SH-SY5Y (cell line): ENCODE measurements at regions not wholly inside any gene's neighbourhood (a gene's known extent, or its start where the extent isn't known, plus 50 kb on each side); places are given as distances from the start of the nearest gene placed in this dataset.

ENCODE experiments used
- GATA2 ChIP-seq: IDR thresholded peaks from 2 replicates; pipeline ENCODE4 v1.6.1; 2011; ENCODE audit warnings: mild to moderate bottlenecking, low read depth, low read length
- GATA3 ChIP-seq: IDR thresholded peaks from 2 replicates; pipeline ENCODE4 v1.6.1; 2011; ENCODE audit warnings: low read depth, mild to moderate bottlenecking, low read length, moderate library complexity

DNA sequence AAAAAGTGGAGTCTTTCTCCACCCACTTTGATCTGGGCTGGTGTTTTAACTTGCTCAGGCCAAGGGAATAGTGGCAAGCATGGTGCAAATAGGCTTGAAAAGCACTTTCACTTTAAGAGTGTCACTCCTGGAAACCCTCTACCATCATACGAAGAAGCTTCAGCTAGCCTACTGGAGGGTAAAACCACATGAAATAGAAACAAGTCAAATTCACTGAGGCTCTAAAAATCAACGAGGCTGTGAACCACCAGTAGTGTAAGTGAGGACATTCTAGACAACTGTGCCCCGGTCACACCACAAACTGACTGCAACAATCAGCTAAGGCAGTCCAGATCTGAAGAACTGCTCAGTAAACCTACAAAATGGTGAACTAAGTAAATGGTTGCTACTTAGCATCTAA lies 2366.3 kb upstream of the C9orf72 start:
- TF ChIP-seq GATA2 (no peak), GATA3 (no peak)

DNA sequence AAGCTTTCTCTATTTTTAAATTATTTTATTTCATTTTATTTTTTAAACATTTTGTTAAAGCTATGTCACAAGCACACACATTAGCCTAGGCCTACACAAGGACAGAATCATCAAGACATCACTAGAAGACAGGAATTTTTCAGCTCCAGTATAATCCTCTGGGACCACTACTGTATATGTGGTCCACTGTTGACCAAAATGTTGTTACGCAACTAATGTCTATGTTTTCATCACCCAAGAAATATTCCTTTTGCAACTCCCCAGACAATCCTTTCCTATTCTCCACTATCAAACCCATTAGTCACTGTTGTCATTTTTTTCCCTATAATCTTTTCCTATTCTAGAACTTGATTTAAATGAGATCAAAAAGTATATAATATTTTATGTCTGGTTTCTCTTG lies 2371.7 kb upstream of the C9orf72 start:
- TF ChIP-seq GATA2 (no peak), GATA3 (no peak)

DNA sequence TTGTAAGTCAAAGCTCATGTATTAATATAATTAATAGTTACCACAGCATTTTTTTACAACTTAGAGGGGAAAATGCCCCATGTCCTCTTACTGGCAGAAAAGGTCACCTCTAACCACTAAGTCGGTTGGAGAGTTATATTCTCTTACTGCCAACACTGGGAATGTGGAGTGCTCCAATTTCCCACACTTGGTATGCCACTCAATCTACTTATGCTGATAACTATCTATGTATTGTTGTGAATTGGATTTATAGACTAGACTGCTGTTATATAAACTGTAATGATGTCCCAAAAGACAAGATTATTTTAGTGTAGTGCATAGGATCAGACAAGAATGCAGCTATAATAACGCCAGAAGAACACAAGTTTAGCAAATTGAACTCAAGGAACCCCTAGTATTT lies 2385.2 kb upstream of the C9orf72 start:
- TF ChIP-seq GATA2 = no peak
- TF ChIP-seq GATA3 = no peak

DNA sequence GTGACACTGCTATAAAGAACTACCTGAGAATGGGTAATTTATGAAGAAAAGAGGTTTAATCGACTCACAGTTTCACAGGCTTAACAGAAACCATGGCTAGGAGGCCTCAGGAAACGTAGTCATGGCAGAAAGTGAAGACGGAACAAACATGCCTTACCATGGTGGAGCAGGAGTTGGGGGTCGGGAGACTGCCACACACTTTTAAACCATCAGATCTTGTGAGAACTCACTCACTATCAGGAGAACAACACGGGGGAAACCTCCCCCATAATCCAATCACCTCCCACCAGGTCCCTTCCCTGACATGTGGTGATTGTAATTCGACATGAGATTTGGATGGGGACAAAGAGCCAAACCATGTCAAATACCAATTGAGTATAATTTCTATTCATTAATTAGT lies 2392.6 kb upstream of the C9orf72 start:
- TF ChIP-seq GATA3 (no peak), GATA2 (no peak)

DNA sequence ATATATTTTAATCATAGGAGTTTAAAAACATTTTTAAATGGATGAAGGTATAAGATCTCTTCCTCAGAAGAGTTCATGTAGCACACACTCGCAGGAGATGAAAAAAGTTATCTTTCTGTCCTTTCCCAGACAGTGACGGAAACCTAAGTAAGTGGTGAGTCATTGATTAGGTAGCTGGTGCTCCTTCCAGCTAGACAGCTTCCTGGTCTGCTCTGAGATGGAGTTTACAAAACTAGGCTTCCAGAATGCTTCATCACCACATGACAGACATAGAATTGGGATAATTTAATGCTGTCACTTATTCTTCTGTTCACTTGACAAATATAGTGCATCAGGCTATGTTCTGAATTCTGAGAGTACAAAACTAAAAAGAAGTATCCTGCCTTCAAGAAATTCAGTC lies 2393.0 kb upstream of the C9orf72 start:
- TF ChIP-seq GATA2 = no peak
- no peak for TF ChIP-seq GATA3

DNA sequence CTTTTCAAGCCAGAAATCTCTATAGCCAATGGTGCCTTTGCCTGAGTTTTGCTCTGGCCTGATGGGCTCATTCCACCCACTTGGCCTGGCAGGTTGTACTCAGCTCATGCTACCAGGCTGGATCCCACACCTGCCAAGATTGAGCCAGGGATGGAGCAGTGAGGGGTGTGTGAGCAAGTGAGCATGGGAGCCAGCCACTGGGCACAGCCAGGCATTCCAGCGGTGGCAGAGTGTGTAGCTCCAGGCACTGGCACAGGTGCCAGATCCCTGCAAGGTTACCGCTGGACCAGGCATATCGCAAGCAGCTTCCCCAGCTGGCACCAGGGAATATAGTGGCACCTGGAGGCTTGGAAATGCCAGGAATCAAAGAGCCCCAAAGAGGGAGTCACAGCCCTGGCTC lies 2395.6 kb upstream of the C9orf72 start:
- TF ChIP-seq GATA3 (no peak), GATA2 (no peak)

DNA sequence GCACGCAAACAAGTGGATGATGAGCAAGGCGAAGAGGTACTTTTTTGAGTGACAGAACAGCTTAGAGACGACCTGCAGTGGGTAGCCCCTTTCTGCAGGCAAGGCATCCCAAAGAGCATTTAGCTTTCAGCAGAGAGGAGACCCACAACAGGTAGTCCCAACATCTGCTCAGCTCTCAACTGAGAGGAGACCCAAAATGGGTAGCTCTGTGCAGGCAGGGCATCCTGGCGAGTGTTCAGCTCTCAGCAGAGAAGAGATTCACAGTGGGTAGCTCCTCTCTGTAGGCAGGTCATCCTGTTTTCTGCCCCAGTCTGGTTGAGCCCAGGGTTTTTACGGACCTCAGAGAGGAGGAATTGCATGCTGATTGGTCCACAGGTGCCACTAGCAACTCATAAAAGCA lies 2396.1 kb upstream of the C9orf72 start:
- TF ChIP-seq GATA2 (no peak), GATA3 (no peak)

DNA sequence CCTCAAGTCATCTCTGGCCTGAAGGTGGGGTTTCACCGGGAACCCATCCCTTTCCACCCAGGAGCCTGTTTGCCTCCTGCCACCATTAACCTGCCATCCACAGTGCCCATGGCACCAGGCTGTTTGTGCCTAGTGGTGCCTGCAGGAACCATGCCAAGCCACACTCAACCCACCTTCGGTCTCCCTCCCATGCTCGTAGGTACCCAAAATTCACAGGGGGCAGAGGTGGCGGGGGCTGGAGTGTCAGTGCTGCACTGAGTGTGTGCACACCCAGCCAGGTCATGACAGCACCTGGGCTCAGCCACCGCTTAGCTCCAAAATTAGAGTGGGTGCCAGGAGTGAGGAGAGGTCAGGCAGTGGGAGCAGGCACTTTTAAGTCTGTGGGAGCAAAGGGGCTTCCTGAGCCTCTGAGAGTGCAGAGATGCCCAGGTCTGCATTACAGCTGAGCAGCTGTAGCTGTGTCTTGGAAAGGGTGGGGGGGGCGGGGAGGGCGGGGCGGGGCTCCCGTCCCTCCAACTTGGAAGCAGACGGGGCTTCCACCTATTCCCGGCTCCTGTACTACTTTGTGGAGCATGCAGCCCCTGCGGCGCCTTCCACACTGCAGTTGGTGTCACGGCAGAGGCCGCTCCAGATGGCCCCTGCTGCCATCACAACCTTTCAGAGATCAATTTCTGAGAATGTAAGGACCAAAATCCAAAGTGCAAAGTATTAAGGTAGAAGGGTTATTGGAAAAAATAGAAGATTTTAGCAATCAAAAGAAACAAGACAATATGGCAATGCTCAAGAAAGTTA lies 2396.8 kb upstream of the C9orf72 start:
- TF ChIP-seq GATA2 = no peak
- TF ChIP-seq GATA3 = no peak

DNA sequence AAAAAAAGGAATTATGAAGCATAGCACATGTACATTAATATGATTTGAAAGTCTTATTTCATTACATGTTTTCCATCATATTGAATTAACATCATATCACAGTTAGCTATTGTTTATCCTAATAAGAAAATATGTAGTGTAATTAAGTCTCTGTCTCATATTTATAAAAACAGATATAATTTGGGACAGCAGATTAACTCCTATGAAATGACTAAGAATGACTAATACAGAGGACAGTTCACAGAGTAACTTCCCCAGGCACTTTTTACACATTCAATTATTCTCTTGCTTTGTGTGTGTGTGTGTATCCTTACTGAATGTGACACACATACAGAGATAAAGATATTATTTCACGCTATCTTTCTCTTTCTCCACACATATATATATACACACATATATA lies 2400.9 kb upstream of the C9orf72 start:
- TF ChIP-seq GATA2 (no peak), GATA3 (no peak)

DNA sequence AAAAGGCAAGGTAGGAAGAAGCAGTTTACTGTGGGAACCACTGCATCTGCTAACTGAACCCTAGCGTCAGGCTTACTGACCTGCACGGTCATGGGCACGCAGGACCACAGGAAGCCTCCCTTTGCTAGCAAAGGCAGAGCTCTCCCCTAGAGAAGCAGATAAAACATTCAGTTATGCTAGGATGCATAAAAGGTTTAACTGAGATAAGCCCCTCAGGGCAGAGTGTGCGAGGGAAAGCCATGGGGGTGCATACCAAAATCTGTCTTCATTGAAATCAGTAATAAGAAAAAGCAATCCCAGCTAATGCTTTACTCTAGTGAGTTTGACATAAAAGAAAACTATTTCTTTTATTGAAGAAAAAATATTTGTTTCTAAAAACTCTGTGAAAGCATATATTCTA lies 2403.7 kb upstream of the C9orf72 start:
- TF ChIP-seq GATA2 (no peak), GATA3 (no peak)

DNA sequence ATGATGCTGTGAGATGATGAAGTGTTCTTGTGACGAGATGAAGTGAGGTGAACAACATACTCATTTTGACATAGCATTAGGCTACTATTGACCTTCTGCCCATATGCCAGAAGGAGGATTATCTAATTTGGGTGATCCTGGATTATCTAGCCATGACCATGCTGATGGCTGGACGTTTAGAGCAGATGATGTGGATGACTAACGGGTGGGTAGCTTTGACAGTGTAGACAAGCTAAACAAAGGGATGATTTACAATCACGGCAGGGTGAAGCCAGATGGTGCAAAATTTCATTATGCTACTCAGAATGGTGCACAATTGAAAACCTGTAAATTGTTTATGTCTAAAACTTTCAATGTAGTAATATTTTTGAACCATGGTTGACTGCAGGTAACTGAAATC lies 2403.4 kb upstream of the ACO1 start:
- no peak for TF ChIP-seq GATA3

DNA sequence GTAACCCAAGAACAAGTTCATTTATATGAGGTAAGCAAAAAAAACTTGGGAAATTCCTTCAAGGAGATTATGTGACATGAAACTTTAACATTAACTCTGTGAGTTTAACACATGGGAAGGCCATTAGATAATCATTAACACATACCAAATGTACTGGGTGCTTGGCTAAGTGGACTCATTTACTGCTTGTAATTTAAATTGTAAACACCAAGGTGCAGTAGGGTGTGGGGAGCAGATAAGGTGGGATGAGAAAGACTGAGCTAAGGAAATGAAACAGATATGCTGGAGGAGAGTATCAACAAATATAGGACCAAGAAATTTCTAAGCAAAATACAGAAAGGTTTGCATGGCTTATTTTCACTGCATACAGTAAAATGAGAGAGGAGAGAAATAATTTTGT lies 2384.8 kb upstream of the ACO1 start:
- TF ChIP-seq GATA2 = no peak
- TF ChIP-seq GATA3 = no peak

DNA sequence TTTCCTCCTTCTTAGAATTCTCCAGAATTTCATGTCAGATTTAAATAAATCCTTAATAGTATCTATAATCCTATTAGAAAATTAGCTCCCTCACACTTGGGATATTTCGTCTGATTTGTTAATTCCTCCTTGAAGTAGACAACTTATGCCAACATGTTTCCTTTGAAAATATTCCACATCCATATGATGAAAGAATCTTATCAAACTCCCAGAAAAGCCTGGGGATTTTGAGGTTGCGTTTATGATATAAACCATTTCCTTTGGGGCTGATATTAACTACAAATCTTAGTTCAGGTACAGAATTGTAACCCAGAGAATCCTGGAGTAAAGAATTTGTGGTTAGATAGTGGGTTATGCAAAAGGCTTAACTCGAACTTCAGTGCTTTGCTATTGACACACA lies 2373.8 kb upstream of the ACO1 start:
- TF ChIP-seq GATA2 (no peak), GATA3 (no peak)

DNA sequence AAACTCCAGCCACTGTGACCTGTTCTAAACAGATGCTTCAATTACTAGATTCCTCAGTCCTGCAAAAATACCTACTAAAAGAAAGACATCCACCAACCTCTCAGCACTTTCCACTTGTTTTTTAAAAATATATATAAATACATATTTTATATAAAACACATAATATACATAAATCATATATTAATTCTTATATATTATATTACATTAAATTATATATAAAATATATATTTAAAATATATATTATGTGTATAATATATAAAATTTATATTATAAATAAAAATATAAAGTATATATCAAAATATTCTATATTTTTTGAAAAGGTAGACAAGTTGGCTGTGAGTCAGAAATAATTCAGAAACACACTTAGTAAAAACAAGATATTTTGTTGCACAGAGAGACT lies 2371.8 kb upstream of the ACO1 start:
- TF ChIP-seq GATA2 (no peak), GATA3 (no peak)

DNA sequence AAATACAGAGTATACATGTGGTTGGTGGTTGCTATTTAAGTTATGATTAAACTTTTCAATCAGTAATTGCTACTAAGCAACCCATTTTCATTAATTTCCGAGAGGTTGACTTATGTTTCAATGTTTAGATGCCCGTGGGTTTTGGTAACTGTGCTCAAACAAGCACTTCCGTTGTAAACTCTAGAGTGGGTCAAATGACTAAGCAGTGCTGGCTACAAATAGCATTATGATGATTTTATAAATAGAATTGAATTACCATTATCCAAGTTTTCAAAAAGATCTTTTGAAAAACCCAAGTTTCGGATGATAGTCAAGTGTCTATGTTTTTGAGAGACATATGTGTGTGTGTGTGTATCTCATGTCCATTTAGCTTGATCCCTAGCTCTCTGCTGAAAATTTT lies 2369.4 kb upstream of the ACO1 start:
- TF ChIP-seq GATA3 (no peak), GATA2 (no peak)

DNA sequence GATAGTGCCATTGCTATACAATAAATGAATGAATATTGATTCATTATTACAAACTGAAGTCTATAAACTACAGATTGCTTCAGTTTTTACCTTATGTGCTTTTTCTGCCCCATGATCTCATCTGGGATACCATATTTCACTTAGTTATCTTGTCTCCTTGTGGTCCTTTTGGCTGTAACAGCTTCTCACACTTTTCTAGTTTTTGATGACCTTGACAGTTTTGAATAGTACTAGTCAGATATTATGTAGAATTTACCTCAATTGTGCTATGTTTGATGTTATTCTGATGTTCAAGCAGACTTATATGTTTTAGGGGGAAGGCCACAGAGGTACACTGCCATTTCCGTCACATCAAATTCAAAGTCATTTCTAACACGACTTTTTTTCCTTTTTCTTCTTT lies 2364.3 kb upstream of the ACO1 start:
- TF ChIP-seq GATA2 (no peak), GATA3 (no peak)
